ENCODE measurements at regions not wholly inside any gene's neighbourhood (a gene's known extent, or its start where the extent isn't known, plus 50 kb on each side); places are given as distances from the start of the nearest gene placed in this dataset.
"Not testable (repeated sequence)": the region's sequence is repeated elsewhere in the genome, so short reads cannot be mapped to it uniquely, and the experiment has no call there.

GRCh38 chr3:6743067-6743720 lies 117.7 kb upstream of the GRM7 start:
- no peak for DNase-seq

- no peak for DNase-seq
Measured at GRCh38 chr3:6746443-6746842, 114.5 kb upstream of the GRM7 start.

- DNase-seq, result no peak
Measured at GRCh38 chr3:6747017-6747416, 113.9 kb upstream of the GRM7 start.

- no peak for DNase-seq
Measured at GRCh38 chr3:6750782-6751181, 110.1 kb upstream of the GRM7 start.

GRCh38 chr3:6753536-6753935 lies 107.4 kb upstream of the GRM7 start:
- DNase-seq, result no peak

GRCh38 chr3:6769532-6770396 lies 91.2 kb upstream of the GRM7 start:
- not testable (repeated sequence) for DNase-seq

GRCh38 chr3:6770397-6770690 lies 90.6 kb upstream of the GRM7 start:
- DNase-seq, result no peak

- DNase-seq, result no peak
Measured at GRCh38 chr3:6771171-6771570, 89.7 kb upstream of the GRM7 start.

- DNase-seq, result no peak
Measured at GRCh38 chr3:6779140-6779539, 81.8 kb upstream of the GRM7 start.

- DNase-seq, result no peak
Measured at GRCh38 chr3:6781092-6781491, 79.8 kb upstream of the GRM7 start.

- DNase-seq, result no peak
Measured at GRCh38 chr3:6785726-6786125, 75.2 kb upstream of the GRM7 start.

- no peak for DNase-seq
Measured at GRCh38 chr3:6791161-6791560, 69.8 kb upstream of the GRM7 start.

GRCh38 chr3:6799264-6799915 lies 61.5 kb upstream of the GRM7 start:
- DNase-seq, result no peak

- DNase-seq, result peak; percentile 34
Measured at GRCh38 chr3:6803619-6804018, 57.3 kb upstream of the GRM7 start.

GRCh38 chr3:6805236-6805635 lies 55.7 kb upstream of the GRM7 start:
- DNase-seq, result no peak

GRCh38 chr3:6806991-6807390 lies 53.9 kb upstream of the GRM7 start:
- DNase-seq, result no peak

- no peak for DNase-seq
Measured at GRCh38 chr3:6807967-6808588, 52.8 kb upstream of the GRM7 start.

- no peak for DNase-seq
Measured at GRCh38 chr3:6809349-6809748, 51.6 kb upstream of the GRM7 start.
